T-cell (primary cell): ENCODE measurements at regions not wholly inside any gene's neighbourhood (a gene's known extent, or its start where the extent isn't known, plus 50 kb on each side); places are given as distances from the start of the nearest gene placed in this dataset.

Experiments used
- ATAC-seq, 4 experiments: fragments of 200-7000 bp in 3 of 4; fragments of 150-1000 bp in 1 of 4; cut with Tn5 transposase; replicated peaks in 1 of 4; 1 replicate in 3 of 4; 2 replicates in 1 of 4; pipeline ENCODE4 v1.10.0; 2021; ENCODE audit warnings: moderate library complexity in 3 of 4, mild to moderate bottlenecking in 2 of 4, moderate number of reproducible peaks in 1 of 4
- CTCF ChIA-PET, 2 donors: fragments of 300-600 bp; sonication (Branson Sonifier 250); formaldehyde crosslinking; loops; one replicate each; lab custom pipeline; 2022; ENCODE audit warnings: antibody characterized with exemption in 2 of 2; lab: Charles Lee
- POLR2A ChIA-PET, 2 donors: fragments of 300-600 bp; sonication (Branson Sonifier 250); formaldehyde crosslinking; loops; one replicate each; lab custom pipeline; 2022; ENCODE audit warnings: antibody characterized with exemption in 2 of 2; lab: Charles Lee
- DNase-seq, 35 experiments: peaks; one replicate each; pipeline versions ENCODE4 v3.0.0 to v3.0.0-alpha.2; 2013 to 2023
- H3K27ac ChIP-seq: one replicate; pipeline ENCODE4 v1.5.1; 2013; ENCODE audit warnings: low read length
- H3K27me3 ChIP-seq, 2 experiments: replicated peaks in 1 of 2; 1 replicate in 1 of 2; 2 replicates in 1 of 2; pipeline versions ENCODE4 v1.6.1 to v1.7.0; 2013; ENCODE audit warnings: low read length in 1 of 2, mixed read lengths in 1 of 2; ENCODE audit not compliant: control insufficient read depth in 2 of 2, insufficient read depth in 2 of 2; ENCODE audit errors: extremely low read depth in 1 of 2
- H3K36me3 ChIP-seq, 2 donors: 1 replicate in 1 of 2; 2 replicates in 1 of 2; pipeline versions ENCODE4 v1.6.1 to v1.7.0; 2013; ENCODE audit warnings: low read length in 1 of 2; ENCODE audit not compliant: control insufficient read depth in 2 of 2, insufficient read depth in 1 of 2; ENCODE audit errors: extremely low read depth in 1 of 2
- H3K4me1 ChIP-seq, 2 experiments: 1 replicate in 1 of 2; 2 replicates in 1 of 2; pipeline versions ENCODE4 v1.6.1 to v1.7.0; 2013; ENCODE audit warnings: low read length in 2 of 2, mixed read lengths in 1 of 2; ENCODE audit not compliant: insufficient read depth in 2 of 2, control insufficient read depth in 1 of 2; ENCODE audit errors: extremely low read depth in 1 of 2
- H3K4me3 ChIP-seq, 2 donors: 1 replicate in 1 of 2; 2 replicates in 1 of 2; pipeline versions ENCODE4 v1.5.1 to v1.7.0; 2013; ENCODE audit warnings: mild to moderate bottlenecking in 2 of 2, low read length in 1 of 2, moderate library complexity in 1 of 2; ENCODE audit not compliant: control insufficient read depth in 1 of 2; ENCODE audit errors: extremely low read depth in 1 of 2
- H3K9me3 ChIP-seq: 2 replicates; pipeline ENCODE4 v1.7.0; 2013
- H3K27ac Mint-ChIP-seq, 2 donors: one replicate each; pipeline ENCODE4 v1.8.0; 2020 to 2021; ENCODE audit warnings: mild to moderate bottlenecking in 2 of 2, mixed read lengths in 2 of 2
- H3K27me3 Mint-ChIP-seq, 2 donors: one replicate each; pipeline ENCODE4 v1.8.0; 2021 to 2022; ENCODE audit warnings: mixed read lengths in 2 of 2
- H3K36me3 Mint-ChIP-seq: one replicate; pipeline ENCODE4 v1.8.0; 2021; ENCODE audit warnings: mixed read lengths
- H3K4me1 Mint-ChIP-seq, 3 donors: one replicate each; pipeline ENCODE4 v1.8.0; 2020 to 2022; ENCODE audit warnings: mixed read lengths in 3 of 3, mild to moderate bottlenecking in 1 of 3
- H3K4me3 Mint-ChIP-seq, 3 donors: one replicate each; pipeline ENCODE4 v1.8.0; 2020 to 2022; ENCODE audit warnings: mild to moderate bottlenecking in 3 of 3, mixed read lengths in 3 of 3, moderate library complexity in 3 of 3
- H3K9me3 Mint-ChIP-seq, 3 donors: one replicate each; pipeline ENCODE4 v1.8.0; 2020 to 2022; ENCODE audit warnings: mixed read lengths in 3 of 3
- WGBS: methylation state at CpG from one replicate; pipeline ENCODE4 v1.1.5; 2013; ENCODE audit warnings: missing lambda C conversion rate; ENCODE audit not compliant: insufficient coverage; 5-methylcytosine and 5-hydroxymethylcytosine counted together

DNA sequence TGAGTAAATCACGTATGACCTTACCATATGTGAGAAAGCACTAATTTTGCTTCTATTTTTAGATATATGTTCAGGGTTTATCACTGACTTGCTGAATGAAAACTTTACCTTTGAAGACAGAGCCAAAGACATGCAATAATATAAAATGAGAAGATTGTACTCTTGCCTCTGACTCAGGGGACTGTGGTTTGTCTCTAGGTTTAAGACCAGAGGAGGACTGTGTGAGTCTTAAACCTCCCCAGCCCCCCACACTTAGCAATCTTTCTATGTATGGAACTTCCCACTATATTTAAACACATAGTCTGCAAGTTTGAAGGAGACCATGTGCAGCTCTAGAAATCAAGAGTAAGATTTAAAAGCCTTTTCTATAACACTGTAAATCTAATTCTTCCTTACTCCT is 368.7 kb upstream of the FAM241A start:
- no peak for DNase-seq
- Mint-ChIP-seq H3K27ac (no peak overlapping the region), H3K36me3 (no peaks in the 10 kb centered on the region), H3K27me3 (no peaks in the 10 kb centered on the region), H3K4me1 (no peaks in the 10 kb centered on the region), H3K4me3 (no peak overlapping the region), H3K9me3 (peaks cover 0 to 4% (median 0%) of the 10 kb centered on the region in 3 donors)
- Histone ChIP-seq H3K9me3 (no peaks in the 10 kb centered on the region), H3K4me1 (no peaks in the 10 kb centered on the region), H3K27me3 (no peaks in the 10 kb centered on the region), H3K36me3 (no peaks in the 10 kb centered on the region), H3K27ac (no peak overlapping the region), H3K4me3 (no peak overlapping the region)
- ChIA-PET CTCF (no interaction called here), POLR2A (interaction anchor here in 1 of 2 donors (0.7 kb wide), 1 partner anchor 1263 kb away, joined by 3 read pairs; no protein-coding TSS in a partner anchor)
- WGBS: no CpG with 5 or more reads among the region's 1 CpG
- no peak for ATAC-seq

DNA sequence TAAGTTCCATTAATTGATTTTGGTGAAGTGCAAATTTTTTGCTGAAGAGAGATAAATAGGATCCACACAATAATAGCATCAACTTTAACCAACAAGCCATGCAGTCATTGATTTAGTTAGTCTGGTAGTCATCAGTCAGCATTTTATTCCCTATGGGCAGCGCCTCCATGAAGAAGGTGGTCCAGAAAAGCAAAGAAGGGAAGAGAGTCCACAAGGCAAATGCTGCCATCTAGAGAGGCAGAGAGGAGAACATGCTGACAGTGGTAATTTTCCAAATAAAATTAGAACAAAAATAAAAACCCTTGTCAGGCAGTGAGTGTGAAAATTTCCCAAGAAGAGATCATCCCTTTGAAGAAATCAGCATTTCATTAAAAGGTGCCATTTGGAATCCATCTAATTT is 366.7 kb upstream of the FAM241A start:
- ATAC-seq (no peak), DNase-seq (no peak)
- no CpG with 5 or more reads among the region's 1 CpG for WGBS
- Histone ChIP-seq H3K9me3 (no peaks in the 10 kb centered on the region), H3K4me3 (no peak overlapping the region), H3K36me3 (no peaks in the 10 kb centered on the region), H3K27ac (no peak overlapping the region), H3K27me3 (no peaks in the 10 kb centered on the region), H3K4me1 (no peaks in the 10 kb centered on the region)
- Mint-ChIP-seq H3K9me3 (no peaks in the 10 kb centered on the region), H3K36me3 (no peaks in the 10 kb centered on the region), H3K27ac (no peak overlapping the region), H3K4me1 (no peaks in the 10 kb centered on the region), H3K4me3 (no peak overlapping the region), H3K27me3 (no peaks in the 10 kb centered on the region)
- ChIA-PET CTCF (no interaction called here), POLR2A (no interaction called here)

DNA sequence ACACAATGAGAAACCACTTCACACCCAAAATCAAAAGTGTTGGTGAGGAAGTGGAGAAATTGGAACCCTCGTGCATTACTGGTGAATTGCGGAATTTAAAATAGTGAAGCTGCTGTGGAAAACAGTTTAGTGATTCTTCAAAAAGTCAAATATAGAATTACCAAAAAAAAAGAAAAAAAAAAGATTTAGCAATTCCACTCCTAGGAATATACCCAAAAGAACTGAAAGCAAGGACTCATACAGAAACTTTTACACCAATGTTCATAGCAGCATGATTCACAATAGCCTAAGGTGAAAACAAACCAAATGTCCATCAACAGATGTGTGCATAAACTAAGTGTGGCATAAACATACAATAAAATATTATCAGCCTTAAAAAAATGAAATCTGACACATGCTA is 364.3 kb upstream of the FAM241A start:
- H3K27me3 Mint-ChIP-seq: no peaks in the 10 kb centered on the region
- no peaks in the 10 kb centered on the region for H3K36me3 Mint-ChIP-seq
- Histone ChIP-seq H3K36me3 (no peaks in the 10 kb centered on the region), H3K27ac (no peak overlapping the region), H3K4me3 (no peak overlapping the region), H3K9me3 (no peaks in the 10 kb centered on the region), H3K4me1 (no peaks in the 10 kb centered on the region), H3K27me3 (no peaks in the 10 kb centered on the region)
- no peaks in the 10 kb centered on the region for H3K4me1 Mint-ChIP-seq
- no peak overlapping the region for H3K4me3 Mint-ChIP-seq
- no peak overlapping the region for H3K27ac Mint-ChIP-seq
- WGBS: no CpG with 5 or more reads among the region's 2 CpGs
- ChIA-PET CTCF (no interaction called here), POLR2A (no interaction called here)
- H3K9me3 Mint-ChIP-seq: no peaks in the 10 kb centered on the region
- DNase-seq: no peak
- ATAC-seq: no peak

GRCh38 chr4:111781611-111782010 is 363.6 kb upstream of the FAM241A start:
- POLR2A ChIA-PET: no interaction called here
- H3K36me3 Mint-ChIP-seq: no peaks in the 10 kb centered on the region
- WGBS: 87% methylated on average over 3 of the region's 5 CpGs
- no peak overlapping the region for H3K27ac Mint-ChIP-seq
- Histone ChIP-seq H3K9me3 (no peaks in the 10 kb centered on the region), H3K4me1 (no peaks in the 10 kb centered on the region), H3K27me3 (no peaks in the 10 kb centered on the region), H3K27ac (no peak overlapping the region), H3K4me3 (no peak overlapping the region), H3K36me3 (no peaks in the 10 kb centered on the region)
- H3K27me3 Mint-ChIP-seq: no peaks in the 10 kb centered on the region
- no peak overlapping the region for H3K4me3 Mint-ChIP-seq
- CTCF ChIA-PET: no interaction called here
- DNase-seq: no peak
- no peaks in the 10 kb centered on the region for H3K9me3 Mint-ChIP-seq
- no peaks in the 10 kb centered on the region for H3K4me1 Mint-ChIP-seq
- no peak for ATAC-seq

- H3K27me3 ChIP-seq: no peaks in the 10 kb centered on the region
- Mint-ChIP-seq H3K4me1 (no peaks in the 10 kb centered on the region), H3K9me3 (peaks cover 0 to 3% (median 0%) of the 10 kb centered on the region in 3 donors), H3K4me3 (no peak overlapping the region), H3K36me3 (no peaks in the 10 kb centered on the region), H3K27me3 (peaks cover 0 to 4% of the 10 kb centered on the region in 2 donors), H3K27ac (no peak overlapping the region)
- POLR2A ChIA-PET: no interaction called here
- DNase-seq (no peak), ATAC-seq (no peak)
- no peaks in the 10 kb centered on the region for H3K9me3 ChIP-seq
- no peaks in the 10 kb centered on the region for H3K4me1 ChIP-seq
- H3K4me3 ChIP-seq: no peak overlapping the region
- no peak overlapping the region for H3K27ac ChIP-seq
- CTCF ChIA-PET: no interaction called here
- no peaks in the 10 kb centered on the region for H3K36me3 ChIP-seq
- 32% methylated on average over 9 of the region's 21 CpGs for WGBS
Observed at GRCh38 chr4:111788099-111788498, 357.2 kb upstream of the FAM241A start.

GRCh38 chr4:111789901-111790640 is 355.2 kb upstream of the FAM241A start:
- Histone ChIP-seq H3K4me1 (no peaks in the 10 kb centered on the region), H3K27me3 (no peaks in the 10 kb centered on the region), H3K9me3 (no peaks in the 10 kb centered on the region), H3K4me3 (no peak overlapping the region), H3K36me3 (no peaks in the 10 kb centered on the region), H3K27ac (no peak overlapping the region)
- Mint-ChIP-seq H3K9me3 (peaks cover 0 to 3% (median 0%) of the 10 kb centered on the region in 3 donors), H3K4me3 (no peak overlapping the region), H3K4me1 (no peaks in the 10 kb centered on the region), H3K27ac (no peak overlapping the region), H3K36me3 (no peaks in the 10 kb centered on the region), H3K27me3 (peaks cover 0 to 4% of the 10 kb centered on the region in 2 donors)
- DNase-seq: no peak
- ATAC-seq: no peak
- ChIA-PET CTCF (no interaction called here), POLR2A (no interaction called here)
- WGBS: 100% methylated on average over 2 of the region's 5 CpGs
